H1 (cell line): ENCODE measurements at regions not wholly inside any gene's neighbourhood (a gene's known extent, or its start where the extent isn't known, plus 50 kb on each side); places are given as distances from the start of the nearest gene placed in this dataset.

Source experiments
- KDM5A ChIP-seq: fragments of 200-600 bp; IDR thresholded peaks from 2 replicates; pipeline ENCODE4 v1.7.1; 2012; ENCODE audit warnings: mild to moderate bottlenecking, low read length, inconsistent platforms, mixed read lengths
- POLR2A ChIP-seq, 2 experiments: IDR thresholded peaks; 1 replicate in 1 of 2; 2 replicates in 1 of 2; pipeline ENCODE4 v1.6.1; 2011; ENCODE audit warnings: low read depth in 2 of 2, low read length in 2 of 2, mild to moderate bottlenecking in 2 of 2; ENCODE audit errors: control extremely low read depth in 1 of 2
- POLR2AphosphoS5 ChIP-seq: IDR thresholded peaks from 2 replicates; pipeline ENCODE4 v1.6.1; 2011; ENCODE audit warnings: low read depth, low read length
- ZNF274 ChIP-seq: IDR thresholded peaks from 2 replicates; pipeline ENCODE4 v1.7.0; 2012; ENCODE audit warnings: low read length, borderline replicate concordance; ENCODE audit errors: extremely low read depth
- TF ChIP-seq, protein P1 (sequence below), 3 experiments: IDR thresholded peaks; 1 replicate in 2 of 3; 2 replicates in 1 of 3; pipeline versions ENCODE4 v1.5.1 to v1.6.1; 2011; ENCODE audit warnings: low read length in 3 of 3, mild to moderate bottlenecking in 3 of 3, inconsistent platforms in 2 of 3, low read depth in 1 of 3, moderate library complexity in 1 of 3; ENCODE audit not compliant: insufficient read depth in 1 of 3; ENCODE audit errors: control extremely low read depth in 1 of 3

DNA sequence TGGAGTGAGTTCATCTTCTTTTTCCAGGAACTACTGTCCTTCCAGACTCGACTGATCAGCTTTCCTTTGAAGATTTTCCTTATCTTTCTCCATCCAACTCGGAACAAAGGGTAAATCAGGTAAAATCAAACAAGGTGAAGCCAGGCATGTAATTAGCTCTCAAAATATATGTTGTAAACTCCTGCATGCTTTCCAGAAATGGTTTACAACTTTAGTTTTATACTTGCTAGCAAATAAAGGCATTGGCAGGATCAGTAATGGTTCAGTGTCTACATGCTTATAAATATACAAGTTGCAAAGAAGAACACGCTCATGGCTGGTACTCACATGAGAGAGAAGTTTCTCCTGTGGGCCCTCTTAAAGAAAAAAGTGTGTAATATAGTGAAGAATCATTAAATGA lies 102.5 kb downstream of the FSCB start:
- TF ChIP-seq ZNF274, result no peak
- no peak for TF ChIP-seq KDM5A
- TF ChIP-seq POLR2AphosphoS5, result no peak
- TF ChIP-seq, protein P1, sequence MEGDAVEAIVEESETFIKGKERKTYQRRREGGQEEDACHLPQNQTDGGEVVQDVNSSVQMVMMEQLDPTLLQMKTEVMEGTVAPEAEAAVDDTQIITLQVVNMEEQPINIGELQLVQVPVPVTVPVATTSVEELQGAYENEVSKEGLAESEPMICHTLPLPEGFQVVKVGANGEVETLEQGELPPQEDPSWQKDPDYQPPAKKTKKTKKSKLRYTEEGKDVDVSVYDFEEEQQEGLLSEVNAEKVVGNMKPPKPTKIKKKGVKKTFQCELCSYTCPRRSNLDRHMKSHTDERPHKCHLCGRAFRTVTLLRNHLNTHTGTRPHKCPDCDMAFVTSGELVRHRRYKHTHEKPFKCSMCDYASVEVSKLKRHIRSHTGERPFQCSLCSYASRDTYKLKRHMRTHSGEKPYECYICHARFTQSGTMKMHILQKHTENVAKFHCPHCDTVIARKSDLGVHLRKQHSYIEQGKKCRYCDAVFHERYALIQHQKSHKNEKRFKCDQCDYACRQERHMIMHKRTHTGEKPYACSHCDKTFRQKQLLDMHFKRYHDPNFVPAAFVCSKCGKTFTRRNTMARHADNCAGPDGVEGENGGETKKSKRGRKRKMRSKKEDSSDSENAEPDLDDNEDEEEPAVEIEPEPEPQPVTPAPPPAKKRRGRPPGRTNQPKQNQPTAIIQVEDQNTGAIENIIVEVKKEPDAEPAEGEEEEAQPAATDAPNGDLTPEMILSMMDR (IDR thresholded peaks at IDR 0.05; ENCODE audit: control extremely low read depth in 1 of 3, insufficient read depth in 1 of 3, low read depth in 1 of 3, low read length in 3 of 3), result no peak
- TF ChIP-seq POLR2A (IDR thresholded peaks at IDR 0.05; ENCODE audit: control extremely low read depth in 1 of 2, low read depth in 2 of 2, low read length in 2 of 2), result no peak
